Suprapubic skin (tissue), 4 donors: ENCODE measurements at regions not wholly inside any gene's neighbourhood (a gene's known extent, or its start where the extent isn't known, plus 50 kb on each side); places are given as distances from the start of the nearest gene placed in this dataset.
"Not testable (repeated sequence)": the region's sequence is repeated elsewhere in the genome, so short reads cannot be mapped to it uniquely, and the experiment has no call there.

Experiments used
- DNase-seq, 2 donors: peaks; one replicate each; pipeline ENCODE4 v3.0.0-alpha.2; 2019; ENCODE audit warnings: low spot score in 2 of 2
- H3K27ac ChIP-seq: fragments of 200-600 bp; sonication (generic); one replicate; pipeline ENCODE4 v1.5.1; 2019
- H3K27me3 ChIP-seq: fragments of 200-600 bp; sonication (generic); one replicate; pipeline ENCODE4 v1.5.1; 2019
- H3K36me3 ChIP-seq: fragments of 200-600 bp; sonication (generic); one replicate; pipeline ENCODE4 v1.5.1; 2019
- H3K4me1 ChIP-seq: fragments of 200-600 bp; sonication (generic); one replicate; pipeline ENCODE4 v1.5.1; 2019
- H3K4me3 ChIP-seq: fragments of 200-600 bp; sonication (generic); one replicate; pipeline ENCODE4 v1.5.1; 2019; ENCODE audit warnings: mild to moderate bottlenecking
- H3K9me3 ChIP-seq: fragments of 200-600 bp; sonication (generic); one replicate; pipeline ENCODE4 v1.5.1; 2019
- EP300 ChIP-seq: sonication (generic); formaldehyde crosslinking; IDR thresholded peaks from one replicate; pipeline ENCODE4 v1.6.1; 2017; ENCODE audit warnings: antibody characterized with exemption
- POLR2A ChIP-seq, 2 donors: fragments of 450-650 bp; IDR thresholded peaks; one replicate each; pipeline ENCODE4 v1.6.1; 2017; ENCODE audit warnings: antibody characterized with exemption in 2 of 2, mild to moderate bottlenecking in 2 of 2, moderate library complexity in 2 of 2
- POLR2AphosphoS5 ChIP-seq, 3 donors: sonication (generic); formaldehyde crosslinking; IDR thresholded peaks; one replicate each; pipeline ENCODE4 v1.6.1; 2017; ENCODE audit warnings: antibody characterized with exemption in 3 of 3
- WGBS: methylation state at CpG from one replicate; pipeline ENCODE4 v1.1.5; 2018; 5-methylcytosine and 5-hydroxymethylcytosine counted together
- TF ChIP-seq, protein P1 (sequence below), 2 donors: fragments of 200-600 bp in 1 of 2; fragments of 450-650 bp in 1 of 2; sonication (generic) in 1 of 2; IDR thresholded peaks; one replicate each; pipeline ENCODE4 v1.5.1; 2016 to 2019; ENCODE audit warnings: antibody characterized with exemption in 2 of 2, mild to moderate bottlenecking in 1 of 2, moderate library complexity in 1 of 2

GRCh38 chr16:16925432-16925831 is 545.3 kb downstream of the XYLT1 start:
- Histone ChIP-seq H3K36me3 (no peaks in the 10 kb centered on the region), H3K27me3 (peaks cover 3% of the 10 kb centered on the region), H3K4me3 (no peak overlapping the region), H3K27ac (no peak overlapping the region), H3K9me3 (no peaks in the 10 kb centered on the region), H3K4me1 (no peaks in the 10 kb centered on the region)
- DNase-seq: no peak
- WGBS: 88% methylated on average over 2 of the region's 2 CpGs
- TF ChIP-seq POLR2A (IDR thresholded peaks at IDR 0.05): no peak
- TF ChIP-seq EP300: no peak
- TF ChIP-seq, protein P1, sequence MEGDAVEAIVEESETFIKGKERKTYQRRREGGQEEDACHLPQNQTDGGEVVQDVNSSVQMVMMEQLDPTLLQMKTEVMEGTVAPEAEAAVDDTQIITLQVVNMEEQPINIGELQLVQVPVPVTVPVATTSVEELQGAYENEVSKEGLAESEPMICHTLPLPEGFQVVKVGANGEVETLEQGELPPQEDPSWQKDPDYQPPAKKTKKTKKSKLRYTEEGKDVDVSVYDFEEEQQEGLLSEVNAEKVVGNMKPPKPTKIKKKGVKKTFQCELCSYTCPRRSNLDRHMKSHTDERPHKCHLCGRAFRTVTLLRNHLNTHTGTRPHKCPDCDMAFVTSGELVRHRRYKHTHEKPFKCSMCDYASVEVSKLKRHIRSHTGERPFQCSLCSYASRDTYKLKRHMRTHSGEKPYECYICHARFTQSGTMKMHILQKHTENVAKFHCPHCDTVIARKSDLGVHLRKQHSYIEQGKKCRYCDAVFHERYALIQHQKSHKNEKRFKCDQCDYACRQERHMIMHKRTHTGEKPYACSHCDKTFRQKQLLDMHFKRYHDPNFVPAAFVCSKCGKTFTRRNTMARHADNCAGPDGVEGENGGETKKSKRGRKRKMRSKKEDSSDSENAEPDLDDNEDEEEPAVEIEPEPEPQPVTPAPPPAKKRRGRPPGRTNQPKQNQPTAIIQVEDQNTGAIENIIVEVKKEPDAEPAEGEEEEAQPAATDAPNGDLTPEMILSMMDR (IDR thresholded peaks at IDR 0.05): no peak
- TF ChIP-seq POLR2AphosphoS5 (IDR thresholded peaks at IDR 0.05): no peak

DNA sequence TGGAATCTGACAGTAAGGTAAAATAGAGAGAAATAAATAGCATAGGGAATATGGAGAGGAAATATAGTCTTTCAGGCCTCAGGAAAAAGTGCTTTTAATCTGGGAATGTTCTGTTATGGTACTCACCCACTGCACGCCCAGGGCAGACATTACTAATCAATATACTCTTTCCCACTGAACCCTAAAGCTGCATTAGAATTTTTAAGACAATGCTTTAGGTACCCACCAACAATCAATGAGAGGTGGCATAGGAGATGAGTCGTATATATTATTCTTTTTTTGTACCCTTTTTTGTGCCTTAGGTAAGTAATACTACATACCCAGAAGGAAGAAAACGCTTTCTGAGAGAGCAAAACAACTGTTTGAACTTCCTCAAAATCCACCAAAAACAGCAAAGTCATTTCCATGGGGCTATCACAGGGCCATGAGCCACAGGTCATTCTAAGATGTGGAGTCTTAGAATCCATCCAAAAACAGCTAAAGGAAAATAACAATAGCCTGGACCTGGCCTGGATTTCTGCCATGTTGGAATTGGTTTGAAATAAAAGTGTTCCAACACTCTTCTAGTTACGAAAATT is 542.1 kb downstream of the XYLT1 start:
- no peaks in the 10 kb centered on the region for H3K4me1 ChIP-seq
- no peak for DNase-seq
- H3K27ac ChIP-seq: no peak overlapping the region
- H3K4me3 ChIP-seq: no peak overlapping the region
- no peak for TF ChIP-seq POLR2A (IDR thresholded peaks at IDR 0.05)
- TF ChIP-seq, protein P1 (IDR thresholded peaks at IDR 0.05): no peak
- peaks cover 1% of the 10 kb centered on the region for H3K27me3 ChIP-seq
- H3K9me3 ChIP-seq: no peaks in the 10 kb centered on the region
- WGBS: 79% methylated on average over 4 of the region's 4 CpGs
- no peaks in the 10 kb centered on the region for H3K36me3 ChIP-seq

- DNase-seq: no peak
- WGBS: 62% methylated on average over 7 of the region's 7 CpGs
- Histone ChIP-seq H3K4me1 (no peaks in the 10 kb centered on the region), H3K9me3 (no peaks in the 10 kb centered on the region), H3K36me3 (no peaks in the 10 kb centered on the region), H3K4me3 (no peak overlapping the region), H3K27ac (no peak overlapping the region), H3K27me3 (peaks cover 5% of the 10 kb centered on the region)
- TF ChIP-seq, protein P1 (IDR thresholded peaks at IDR 0.05): no peak
- TF ChIP-seq POLR2A (IDR thresholded peaks at IDR 0.05) (no peak), EP300 (no peak), POLR2AphosphoS5 (IDR thresholded peaks at IDR 0.05) (no peak)
Measured at GRCh38 chr16:16930309-16931000, 540.3 kb downstream of the XYLT1 start.

DNA sequence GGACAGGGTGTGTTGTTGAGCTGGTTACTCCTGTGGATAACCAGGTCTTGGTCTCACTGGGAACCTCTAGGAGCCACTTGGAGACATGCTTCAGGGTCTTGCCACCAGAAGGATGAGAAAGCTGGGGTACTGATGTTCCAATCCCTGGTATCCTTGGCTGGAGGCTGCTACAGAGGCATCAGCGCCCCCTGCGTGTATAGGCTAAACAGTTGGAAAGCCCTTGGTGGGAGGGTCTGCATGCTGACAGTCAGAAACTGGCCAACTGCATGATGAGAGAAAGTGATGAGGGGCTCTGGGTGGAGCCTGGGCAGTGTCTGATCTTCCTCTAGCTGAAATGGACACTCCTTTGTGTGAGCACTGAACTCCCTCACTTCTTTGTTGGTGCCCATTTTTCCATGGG is 536.9 kb downstream of the XYLT1 start:
- TF ChIP-seq POLR2AphosphoS5 (IDR thresholded peaks at IDR 0.05) (no peak), POLR2A (IDR thresholded peaks at IDR 0.05) (no peak), EP300 (no peak)
- TF ChIP-seq, protein P1 (IDR thresholded peaks at IDR 0.05): no peak
- DNase-seq: no peak
- Histone ChIP-seq H3K36me3 (no peaks in the 10 kb centered on the region), H3K27ac (no peak overlapping the region), H3K4me3 (no peak overlapping the region), H3K27me3 (peaks cover 18% of the 10 kb centered on the region), H3K4me1 (no peaks in the 10 kb centered on the region), H3K9me3 (no peaks in the 10 kb centered on the region)
- 79% methylated on average over 2 of the region's 2 CpGs for WGBS

- DNase-seq: no peak
- Histone ChIP-seq H3K27me3 (peaks cover 25% of the 10 kb centered on the region), H3K36me3 (no peaks in the 10 kb centered on the region), H3K4me1 (no peaks in the 10 kb centered on the region), H3K27ac (no peak overlapping the region), H3K4me3 (no peak overlapping the region), H3K9me3 (no peaks in the 10 kb centered on the region)
- TF ChIP-seq EP300: no peak
- TF ChIP-seq, protein P1 (IDR thresholded peaks at IDR 0.05): no peak
- TF ChIP-seq POLR2AphosphoS5 (IDR thresholded peaks at IDR 0.05): no peak
- TF ChIP-seq POLR2A (IDR thresholded peaks at IDR 0.05): no peak
- WGBS: 87% methylated on average over 7 of the region's 7 CpGs
Measured at GRCh38 chr16:16934660-16935059, 536.1 kb downstream of the XYLT1 start.

DNA sequence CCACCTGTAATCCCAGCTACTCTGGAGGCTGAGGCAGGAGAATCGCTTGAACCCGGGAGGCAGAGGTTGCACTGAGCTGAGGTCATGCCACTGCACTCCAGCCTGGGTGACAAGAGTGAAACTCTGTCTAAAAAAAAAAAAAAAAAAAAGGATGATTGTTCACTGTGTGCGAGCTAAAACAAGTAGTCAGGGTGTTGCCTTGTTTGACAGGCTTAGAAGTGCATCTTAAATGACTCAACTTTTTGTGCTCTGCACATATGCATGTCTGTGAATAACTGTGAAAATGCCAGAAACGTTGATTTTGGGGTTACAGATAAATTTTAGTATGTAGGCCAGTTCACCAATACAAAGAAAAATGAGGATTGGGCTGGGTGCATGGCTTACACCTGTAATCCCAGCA is 534.9 kb downstream of the XYLT1 start:
- not testable (repeated sequence) for H3K4me3 ChIP-seq, H3K4me1 ChIP-seq, H3K27ac ChIP-seq, H3K36me3 ChIP-seq, DNase-seq, H3K9me3 ChIP-seq
- peaks cover 26% of the 10 kb centered on the region for H3K27me3 ChIP-seq
- 77% methylated on average over 4 of the region's 4 CpGs for WGBS
